GM12878 (cell line): ENCODE measurements at regions not wholly inside any gene's neighbourhood (a gene's known extent, or its start where the extent isn't known, plus 50 kb on each side); places are given as distances from the start of the nearest gene placed in this dataset.

Experiments used
- ATAC-seq: fragments of 200-7000 bp; cut with Tn5 transposase; 3 replicates; pipeline ENCODE4 v1.9.1; 2020; ENCODE audit warnings: mild to moderate bottlenecking, moderate library complexity
- BruUV-seq: library from RNA; stranded (reverse); fragments of 400-500 nt; replicated peaks from 2 replicates; lab custom pipeline; 2021; lab: Mats Ljungman, UMichigan
- CTCF ChIA-PET: fragments of 300-600 bp; sonication (Branson Sonifier 250); formaldehyde crosslinking; extraction: SDS; loops from one replicate; lab custom pipeline; 2021; ENCODE audit warnings: inconsistent platforms; lab: Yijun Ruan, JAX
- POLR2A ChIA-PET: fragments of 350-600 bp; formaldehyde crosslinking; extraction: SDS; loops from one replicate; lab custom pipeline; 2021; ENCODE audit warnings: inconsistent platforms; lab: Charles Lee
- RAD21 ChIA-PET: fragments of 300-600 bp; sonication (Branson Sonifier 250); formaldehyde crosslinking; loops from one replicate; lab custom pipeline; 2023; ENCODE audit warnings: antibody characterized with exemption; ENCODE audit not compliant: unreplicated experiment; lab: Charles Lee
- SMC1A ChIA-PET: fragments of 300-600 bp; sonication (Branson Sonifier 250); formaldehyde crosslinking; loops from one replicate; lab custom pipeline; 2023; ENCODE audit not compliant: unreplicated experiment, uncharacterized antibody; lab: Charles Lee
- DNase-seq: peaks from one replicate; pipeline ENCODE4 v3.0.0-alpha.2; 2011; ENCODE audit warnings: low read depth, low spot score
- FAIRE-seq: peaks from 3 replicates; lab custom pipeline; 2011; peaks lifted over from hg19 to GRCh38; lab: Jason Lieb, UNC
- H2AFZ ChIP-seq: 2 replicates; pipeline ENCODE4 v1.6.0; 2011; ENCODE audit warnings: low read depth, low read length, control low read depth; ENCODE audit not compliant: control insufficient read depth
- H3K27ac ChIP-seq: 2 replicates; pipeline ENCODE4 v1.5.1; 2011; ENCODE audit warnings: control low read depth; ENCODE audit not compliant: control insufficient read depth, insufficient read depth
- H3K27me3 ChIP-seq, 2 experiments: replicated peaks in 1 of 2; 2 replicates each; pipeline versions ENCODE4 v1.6.0 to v1.6.1; 2011; ENCODE audit warnings: low read length in 1 of 2; ENCODE audit not compliant: control insufficient read depth in 2 of 2, insufficient read depth in 2 of 2
- H3K36me3 ChIP-seq, 2 experiments: 2 replicates each; pipeline ENCODE4 v1.5.1; 2011; ENCODE audit warnings: low read length in 1 of 2; ENCODE audit not compliant: control insufficient read depth in 2 of 2, insufficient read depth in 2 of 2
- H3K4me1 ChIP-seq: 2 replicates; pipeline ENCODE4 v1.6.1; 2011; ENCODE audit warnings: mild to moderate bottlenecking, low read length, moderate library complexity, mixed read lengths; ENCODE audit not compliant: control insufficient read depth, insufficient read depth
- H3K4me2 ChIP-seq: 2 replicates; pipeline ENCODE4 v1.6.0; 2011; ENCODE audit warnings: control low read depth; ENCODE audit not compliant: control insufficient read depth, insufficient read depth
- H3K4me3 ChIP-seq: fragments of 200-600 bp; sonication (generic); 2 replicates; pipeline ENCODE4 v1.5.1; 2016
- H3K79me2 ChIP-seq: 2 replicates; pipeline ENCODE4 v1.6.0; 2011; ENCODE audit warnings: low read length; ENCODE audit not compliant: control insufficient read depth, insufficient read depth
- H3K9ac ChIP-seq: 2 replicates; pipeline ENCODE4 v1.8.0; 2011; ENCODE audit warnings: low read length, control low read depth, mixed read lengths; ENCODE audit not compliant: control insufficient read depth, insufficient read depth
- H3K9me3 ChIP-seq: replicated peaks from 3 replicates; pipeline ENCODE4 v1.5.1; 2011; ENCODE audit warnings: mild to moderate bottlenecking, low read length; ENCODE audit not compliant: control insufficient read depth, insufficient read depth
- H4K20me1 ChIP-seq: 2 replicates; pipeline ENCODE4 v1.6.0; 2011; ENCODE audit not compliant: control insufficient read depth, insufficient read depth
- EZH2 ChIP-seq: IDR thresholded peaks from 2 replicates; pipeline ENCODE4 v1.6.1; 2012; ENCODE audit warnings: low read depth, mild to moderate bottlenecking, control low read depth, inconsistent platforms, low read length, borderline replicate concordance; ENCODE audit not compliant: control insufficient read depth
- FOXK2 ChIP-seq: fragments of 450-650 bp; IDR thresholded peaks from 2 replicates; pipeline ENCODE4 v1.6.1; 2017; ENCODE audit warnings: mild to moderate bottlenecking, moderate library complexity
- NR2C1 ChIP-seq: fragments of 450-650 bp; IDR thresholded peaks from 2 replicates; pipeline ENCODE4 v1.6.1; 2017; ENCODE audit warnings: antibody characterized with exemption, mild to moderate bottlenecking, moderate library complexity
- NR2C2 ChIP-seq: IDR thresholded peaks from 2 replicates; pipeline ENCODE4 v1.6.1; 2011; ENCODE audit warnings: borderline replicate concordance, low read depth; ENCODE audit not compliant: control insufficient read depth, insufficient read length
- PML ChIP-seq: IDR thresholded peaks from 2 replicates; pipeline ENCODE4 v1.6.1; 2012; ENCODE audit warnings: low read length, inconsistent platforms
- STAT3 ChIP-seq: IDR thresholded peaks from 2 replicates; pipeline ENCODE4 v1.6.1; 2011; ENCODE audit warnings: low read depth, low read length, improper control_type of control experiment
- WRNIP1 ChIP-seq: IDR thresholded peaks from 2 replicates; pipeline ENCODE4 v1.6.1; 2011; ENCODE audit warnings: low read depth, low read length, improper control_type of control experiment, borderline replicate concordance
- ZNF274 ChIP-seq: IDR thresholded peaks from one replicate; pipeline ENCODE4 v1.8.0; 2011; ENCODE audit not compliant: insufficient read length, insufficient read depth
- WGBS: methylation state at CpG from one replicate; pipeline ENCODE4 v1.1.6; 2016; ENCODE audit warnings: low lambda C conversion rate; ENCODE audit not compliant: insufficient replicate concordance, insufficient coverage; ENCODE audit errors: missing lambda C conversion rate; 5-methylcytosine and 5-hydroxymethylcytosine counted together
- in situ Hi-C: fragments of 300-500 bp; cut with MboI; formaldehyde crosslinking; loops from 9 replicates; pipeline ENCODE4 v1.14.3; 2018; ENCODE audit warnings: mixed read lengths
- intact Hi-C: fragments of 100-400 bp; cut with micrococcal nuclease; formaldehyde crosslinking; loops from one replicate; pipeline ENCODE4 v1.14.2; 2022; ENCODE audit not compliant: unreplicated experiment
- TF ChIP-seq, protein P1 (sequence below): fragments of 450-650 bp; IDR thresholded peaks from 2 replicates; pipeline ENCODE4 v1.6.1; 2018; ENCODE audit warnings: borderline replicate concordance, mild to moderate bottlenecking; ENCODE audit not compliant: partially characterized antibody
- TF ChIP-seq, protein P2 (sequence below): fragments of 450-650 bp; IDR thresholded peaks from 2 replicates; pipeline ENCODE4 v1.6.1; 2016; ENCODE audit warnings: mild to moderate bottlenecking
- TF ChIP-seq, protein P3 (sequence below): fragments of 150-350 bp; IDR thresholded peaks from 2 replicates; pipeline ENCODE4 v1.6.1; 2014; ENCODE audit warnings: mild to moderate bottlenecking, low read depth, low read length
- TF ChIP-seq, protein P4 (sequence below): IDR thresholded peaks from 2 replicates; pipeline ENCODE4 v1.6.1; 2012; ENCODE audit warnings: improper control_type of control experiment, low read depth, low read length; ENCODE audit not compliant: insufficient replicate concordance

DNA sequence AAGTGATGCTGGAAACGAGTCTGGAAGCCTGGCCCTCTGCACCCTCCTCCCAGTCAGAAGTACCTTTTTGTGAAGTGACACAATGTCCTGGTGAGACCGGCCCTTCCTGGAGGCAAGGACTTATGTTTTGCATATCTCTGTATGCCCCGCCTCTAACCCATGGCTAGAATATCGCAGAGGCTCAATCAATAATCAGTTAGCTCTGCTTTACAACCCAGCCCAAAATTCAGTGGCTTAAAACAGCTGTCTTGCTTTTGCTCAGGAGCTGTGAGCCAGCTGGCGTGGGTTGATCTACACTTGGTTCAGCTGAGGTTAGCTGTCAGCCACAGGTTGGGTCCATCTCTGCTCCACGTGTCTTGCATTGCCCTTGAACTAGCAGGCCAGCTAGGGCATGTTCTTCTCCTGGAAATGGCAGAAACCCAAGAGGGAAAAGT is 98.8 kb upstream of the METTL14 start (continued):
- TF ChIP-seq FOXK2 (no peak), NR2C2 (no peak), STAT3 (no peak), ZNF274 (no peak), NR2C1 (no peak), WRNIP1 (no peak)
- TF ChIP-seq, protein P1, sequence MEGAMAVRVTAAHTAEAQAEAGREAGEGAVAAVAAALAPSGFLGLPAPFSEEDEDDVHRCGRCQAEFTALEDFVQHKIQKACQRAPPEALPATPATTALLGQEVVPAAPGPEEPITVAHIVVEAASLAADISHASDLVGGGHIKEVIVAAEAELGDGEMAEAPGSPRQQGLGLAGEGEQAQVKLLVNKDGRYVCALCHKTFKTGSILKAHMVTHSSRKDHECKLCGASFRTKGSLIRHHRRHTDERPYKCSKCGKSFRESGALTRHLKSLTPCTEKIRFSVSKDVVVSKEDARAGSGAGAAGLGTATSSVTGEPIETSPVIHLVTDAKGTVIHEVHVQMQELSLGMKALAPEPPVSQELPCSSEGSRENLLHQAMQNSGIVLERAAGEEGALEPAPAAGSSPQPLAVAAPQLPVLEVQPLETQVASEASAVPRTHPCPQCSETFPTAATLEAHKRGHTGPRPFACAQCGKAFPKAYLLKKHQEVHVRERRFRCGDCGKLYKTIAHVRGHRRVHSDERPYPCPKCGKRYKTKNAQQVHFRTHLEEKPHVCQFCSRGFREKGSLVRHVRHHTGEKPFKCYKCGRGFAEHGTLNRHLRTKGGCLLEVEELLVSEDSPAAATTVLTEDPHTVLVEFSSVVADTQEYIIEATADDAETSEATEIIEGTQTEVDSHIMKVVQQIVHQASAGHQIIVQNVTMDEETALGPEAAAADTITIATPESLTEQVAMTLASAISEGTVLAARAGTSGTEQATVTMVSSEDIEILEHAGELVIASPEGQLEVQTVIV = no peak

DNA sequence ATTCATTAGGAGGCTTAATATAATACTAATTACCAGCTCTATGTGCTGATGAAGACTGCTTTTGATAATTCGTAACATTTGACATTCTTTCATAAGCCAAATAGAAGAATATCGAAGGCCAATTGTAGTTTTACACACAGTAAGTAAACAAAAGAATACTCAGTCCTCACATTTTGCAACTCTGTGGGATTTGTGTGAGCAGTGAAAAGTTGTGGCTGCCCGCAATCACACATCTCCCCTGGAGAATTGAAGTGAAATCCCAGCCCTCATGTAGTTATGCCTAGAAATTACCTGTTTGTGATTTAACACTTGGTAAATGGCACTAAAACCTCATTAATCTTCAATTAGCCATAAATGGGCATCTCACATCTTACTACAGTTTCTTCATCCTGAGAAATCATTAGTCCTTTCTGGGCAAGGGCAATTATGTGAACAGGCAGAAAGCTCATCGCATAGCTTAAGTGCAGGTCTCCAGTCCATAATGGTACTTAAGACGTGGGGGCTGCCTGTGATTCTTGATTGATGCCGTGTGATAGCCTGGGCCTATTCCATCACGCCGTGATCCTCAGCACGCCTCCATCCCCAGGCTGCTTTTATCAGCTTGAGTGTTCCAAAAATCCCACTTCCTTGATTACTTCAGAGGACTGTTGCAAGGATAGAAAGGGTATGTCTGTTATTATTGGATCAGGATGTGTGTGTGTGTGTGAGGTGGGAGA is 97.9 kb upstream of the METTL14 start:
- 57% methylated on average over 9 of the region's 9 CpGs for WGBS
- SMC1A ChIA-PET = no interaction called here
- no peak for FAIRE-seq

More for the DNA sequence above, 97.9 kb upstream of the METTL14 start:
- ChIA-PET CTCF (no interaction called here), POLR2A (no interaction called here), RAD21 (no interaction called here)
- Histone ChIP-seq H3K4me1 (no peaks in the 10 kb centered on the region), H3K4me3 (no peak overlapping the region), H2AFZ (no peak overlapping the region), H3K36me3 (no peaks in the 10 kb centered on the region), H3K27me3 (no peaks in the 10 kb centered on the region; a peak in 1 of 4 replicates), H3K79me2 (no peaks in the 10 kb centered on the region), H3K27ac (no peak overlapping the region), H3K9me3 (no peaks in the 10 kb centered on the region), H4K20me1 (no peaks in the 10 kb centered on the region), H3K4me2 (no peak overlapping the region), H3K9ac (no peak overlapping the region)
- DNase-seq (no peak), ATAC-seq (no peak)
- in situ Hi-C loops (loop anchor here (10.0 kb wide), 1 partner anchor 302 kb away; no protein-coding TSS in a partner anchor), intact Hi-C loops (no loop called here)
- TF ChIP-seq PML (no peak), EZH2 (no peak)
- TF ChIP-seq, protein P2, sequence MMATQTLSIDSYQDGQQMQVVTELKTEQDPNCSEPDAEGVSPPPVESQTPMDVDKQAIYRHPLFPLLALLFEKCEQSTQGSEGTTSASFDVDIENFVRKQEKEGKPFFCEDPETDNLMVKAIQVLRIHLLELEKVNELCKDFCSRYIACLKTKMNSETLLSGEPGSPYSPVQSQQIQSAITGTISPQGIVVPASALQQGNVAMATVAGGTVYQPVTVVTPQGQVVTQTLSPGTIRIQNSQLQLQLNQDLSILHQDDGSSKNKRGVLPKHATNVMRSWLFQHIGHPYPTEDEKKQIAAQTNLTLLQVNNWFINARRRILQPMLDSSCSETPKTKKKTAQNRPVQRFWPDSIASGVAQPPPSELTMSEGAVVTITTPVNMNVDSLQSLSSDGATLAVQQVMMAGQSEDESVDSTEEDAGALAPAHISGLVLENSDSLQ = no peak
- TF ChIP-seq, protein P3, sequence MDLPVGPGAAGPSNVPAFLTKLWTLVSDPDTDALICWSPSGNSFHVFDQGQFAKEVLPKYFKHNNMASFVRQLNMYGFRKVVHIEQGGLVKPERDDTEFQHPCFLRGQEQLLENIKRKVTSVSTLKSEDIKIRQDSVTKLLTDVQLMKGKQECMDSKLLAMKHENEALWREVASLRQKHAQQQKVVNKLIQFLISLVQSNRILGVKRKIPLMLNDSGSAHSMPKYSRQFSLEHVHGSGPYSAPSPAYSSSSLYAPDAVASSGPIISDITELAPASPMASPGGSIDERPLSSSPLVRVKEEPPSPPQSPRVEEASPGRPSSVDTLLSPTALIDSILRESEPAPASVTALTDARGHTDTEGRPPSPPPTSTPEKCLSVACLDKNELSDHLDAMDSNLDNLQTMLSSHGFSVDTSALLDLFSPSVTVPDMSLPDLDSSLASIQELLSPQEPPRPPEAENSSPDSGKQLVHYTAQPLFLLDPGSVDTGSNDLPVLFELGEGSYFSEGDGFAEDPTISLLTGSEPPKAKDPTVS = no peak
- TF ChIP-seq, protein P4, sequence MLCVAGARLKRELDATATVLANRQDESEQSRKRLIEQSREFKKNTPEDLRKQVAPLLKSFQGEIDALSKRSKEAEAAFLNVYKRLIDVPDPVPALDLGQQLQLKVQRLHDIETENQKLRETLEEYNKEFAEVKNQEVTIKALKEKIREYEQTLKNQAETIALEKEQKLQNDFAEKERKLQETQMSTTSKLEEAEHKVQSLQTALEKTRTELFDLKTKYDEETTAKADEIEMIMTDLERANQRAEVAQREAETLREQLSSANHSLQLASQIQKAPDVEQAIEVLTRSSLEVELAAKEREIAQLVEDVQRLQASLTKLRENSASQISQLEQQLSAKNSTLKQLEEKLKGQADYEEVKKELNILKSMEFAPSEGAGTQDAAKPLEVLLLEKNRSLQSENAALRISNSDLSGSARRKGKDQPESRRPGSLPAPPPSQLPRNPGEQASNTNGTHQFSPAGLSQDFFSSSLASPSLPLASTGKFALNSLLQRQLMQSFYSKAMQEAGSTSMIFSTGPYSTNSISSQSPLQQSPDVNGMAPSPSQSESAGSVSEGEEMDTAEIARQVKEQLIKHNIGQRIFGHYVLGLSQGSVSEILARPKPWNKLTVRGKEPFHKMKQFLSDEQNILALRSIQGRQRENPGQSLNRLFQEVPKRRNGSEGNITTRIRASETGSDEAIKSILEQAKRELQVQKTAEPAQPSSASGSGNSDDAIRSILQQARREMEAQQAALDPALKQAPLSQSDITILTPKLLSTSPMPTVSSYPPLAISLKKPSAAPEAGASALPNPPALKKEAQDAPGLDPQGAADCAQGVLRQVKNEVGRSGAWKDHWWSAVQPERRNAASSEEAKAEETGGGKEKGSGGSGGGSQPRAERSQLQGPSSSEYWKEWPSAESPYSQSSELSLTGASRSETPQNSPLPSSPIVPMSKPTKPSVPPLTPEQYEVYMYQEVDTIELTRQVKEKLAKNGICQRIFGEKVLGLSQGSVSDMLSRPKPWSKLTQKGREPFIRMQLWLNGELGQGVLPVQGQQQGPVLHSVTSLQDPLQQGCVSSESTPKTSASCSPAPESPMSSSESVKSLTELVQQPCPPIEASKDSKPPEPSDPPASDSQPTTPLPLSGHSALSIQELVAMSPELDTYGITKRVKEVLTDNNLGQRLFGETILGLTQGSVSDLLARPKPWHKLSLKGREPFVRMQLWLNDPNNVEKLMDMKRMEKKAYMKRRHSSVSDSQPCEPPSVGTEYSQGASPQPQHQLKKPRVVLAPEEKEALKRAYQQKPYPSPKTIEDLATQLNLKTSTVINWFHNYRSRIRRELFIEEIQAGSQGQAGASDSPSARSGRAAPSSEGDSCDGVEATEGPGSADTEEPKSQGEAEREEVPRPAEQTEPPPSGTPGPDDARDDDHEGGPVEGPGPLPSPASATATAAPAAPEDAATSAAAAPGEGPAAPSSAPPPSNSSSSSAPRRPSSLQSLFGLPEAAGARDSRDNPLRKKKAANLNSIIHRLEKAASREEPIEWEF = no peak
- no TSS peak for BruUV-seq
